Naive B cell (primary cell): ENCODE measurements at regions not wholly inside any gene's neighbourhood (a gene's known extent, or its start where the extent isn't known, plus 50 kb on each side); places are given as distances from the start of the nearest gene placed in this dataset.

ENCODE experiments used
- ATAC-seq, 2 donors: fragments of 150-1000 bp; cut with Tn5 transposase; 2 replicates each; pipeline ENCODE4 v1.10.0; 2021; ENCODE audit warnings: low read depth in 2 of 2, mild to moderate bottlenecking in 2 of 2, moderate library complexity in 2 of 2
- DNase-seq: peaks from one replicate; pipeline ENCODE4 v3.0.0; 2022
- H3K27ac Mint-ChIP-seq, 6 donors: one replicate each; pipeline ENCODE4 v1.8.0; 2020 to 2022; ENCODE audit warnings: mild to moderate bottlenecking in 6 of 6, mixed read lengths in 6 of 6, moderate library complexity in 5 of 6, inconsistent platforms in 2 of 6
- H3K27me3 Mint-ChIP-seq, 3 donors: one replicate each; pipeline ENCODE4 v1.8.0; 2021 to 2022; ENCODE audit warnings: mixed read lengths in 3 of 3, mild to moderate bottlenecking in 1 of 3
- H3K36me3 Mint-ChIP-seq, 2 donors: one replicate each; pipeline ENCODE4 v1.8.0; 2020 to 2022; ENCODE audit warnings: mixed read lengths in 2 of 2, inconsistent platforms in 1 of 2, mild to moderate bottlenecking in 1 of 2
- H3K4me1 Mint-ChIP-seq, 3 donors: one replicate each; pipeline ENCODE4 v1.8.0; 2020 to 2022; ENCODE audit warnings: mixed read lengths in 3 of 3, inconsistent platforms in 1 of 3, mild to moderate bottlenecking in 1 of 3, moderate library complexity in 1 of 3
- H3K4me3 Mint-ChIP-seq, 8 donors: one replicate each; pipeline ENCODE4 v1.8.0; 2020 to 2022; ENCODE audit warnings: mild to moderate bottlenecking in 8 of 8, mixed read lengths in 8 of 8, moderate library complexity in 8 of 8, inconsistent platforms in 2 of 8
- H3K9me3 Mint-ChIP-seq, 7 donors: one replicate each; pipeline ENCODE4 v1.8.0; 2020 to 2022; ENCODE audit warnings: mixed read lengths in 7 of 7, mild to moderate bottlenecking in 5 of 7, inconsistent platforms in 2 of 7, moderate library complexity in 1 of 7

- ATAC-seq (no peak), DNase-seq (no peak)
- H3K27ac Mint-ChIP-seq, result peak overlapping the region in 3 of 6 donors; percentile 2 to 68 (median 19)
- no peaks in the 10 kb centered on the region for H3K36me3 Mint-ChIP-seq
- H3K9me3 Mint-ChIP-seq, result no peaks in the 10 kb centered on the region
- peaks cover 0 to 15% (median 5%) of the 10 kb centered on the region in 3 donors for H3K27me3 Mint-ChIP-seq
- H3K4me3 Mint-ChIP-seq, result no peak overlapping the region
- peaks cover 0 to 4% (median 0%) of the 10 kb centered on the region in 3 donors for H3K4me1 Mint-ChIP-seq
Measured at GRCh38 chr15:70212286-70212962, 114.7 kb upstream of the TLE3 start.

- H3K36me3 Mint-ChIP-seq, result no peaks in the 10 kb centered on the region
- DNase-seq (no peak), ATAC-seq (no peak)
- H3K9me3 Mint-ChIP-seq, result no peaks in the 10 kb centered on the region
- no peak overlapping the region for H3K27ac Mint-ChIP-seq
- H3K27me3 Mint-ChIP-seq, result peaks cover 5 to 15% (median 7%) of the 10 kb centered on the region in 3 donors
- H3K4me1 Mint-ChIP-seq, result peaks cover 0 to 4% (median 0%) of the 10 kb centered on the region in 3 donors
- H3K4me3 Mint-ChIP-seq, result no peak overlapping the region
Measured at GRCh38 chr15:70210528-70210927, 112.8 kb upstream of the TLE3 start.

GRCh38 chr15:70210076-70210475 lies 112.4 kb upstream of the TLE3 start:
- DNase-seq (no peak), ATAC-seq (no peak)
- H3K36me3 Mint-ChIP-seq, result no peaks in the 10 kb centered on the region
- no peaks in the 10 kb centered on the region for H3K9me3 Mint-ChIP-seq
- peaks cover 5 to 15% (median 7%) of the 10 kb centered on the region in 3 donors for H3K27me3 Mint-ChIP-seq
- H3K4me3 Mint-ChIP-seq, result no peak overlapping the region
- peaks cover 0 to 4% (median under 1%) of the 10 kb centered on the region in 3 donors for H3K4me1 Mint-ChIP-seq
- H3K27ac Mint-ChIP-seq, result no peak overlapping the region

- Mint-ChIP-seq H3K27ac (peak overlapping the region in 1 of 6 donors; percentile 4), H3K4me3 (peak overlapping the region in 1 of 8 donors; percentile 41), H3K36me3 (no peaks in the 10 kb centered on the region), H3K4me1 (peaks cover 0 to 6% (median 4%) of the 10 kb centered on the region in 3 donors), H3K9me3 (no peaks in the 10 kb centered on the region), H3K27me3 (peaks cover 5 to 15% (median 7%) of the 10 kb centered on the region in 3 donors)
- DNase-seq, result no peak
- no peak for ATAC-seq
Measured at GRCh38 chr15:70209499-70209898, 111.8 kb upstream of the TLE3 start.

- no peak for DNase-seq
- no peak for ATAC-seq
- peak overlapping the region in 1 of 6 donors; percentile 24 for H3K27ac Mint-ChIP-seq
- peaks cover 0 to 9% (median 4%) of the 10 kb centered on the region in 3 donors for H3K4me1 Mint-ChIP-seq
- no peaks in the 10 kb centered on the region for H3K9me3 Mint-ChIP-seq
- H3K27me3 Mint-ChIP-seq, result peaks cover 5 to 15% (median 7%) of the 10 kb centered on the region in 3 donors
- H3K4me3 Mint-ChIP-seq, result no peak overlapping the region
- H3K36me3 Mint-ChIP-seq, result no peaks in the 10 kb centered on the region
Measured at GRCh38 chr15:70208332-70208731, 110.6 kb upstream of the TLE3 start.

GRCh38 chr15:70206668-70207067 lies 109.0 kb upstream of the TLE3 start:
- ATAC-seq, result no peak
- H3K27me3 Mint-ChIP-seq, result peaks cover 5 to 14% (median 7%) of the 10 kb centered on the region in 3 donors
- H3K36me3 Mint-ChIP-seq, result no peaks in the 10 kb centered on the region
- H3K27ac Mint-ChIP-seq, result peak overlapping the region in 1 of 6 donors; percentile 28
- H3K4me3 Mint-ChIP-seq, result no peak overlapping the region
- DNase-seq, result no peak
- no peaks in the 10 kb centered on the region for H3K9me3 Mint-ChIP-seq
- peaks cover 0 to 9% (median 0%) of the 10 kb centered on the region in 3 donors for H3K4me1 Mint-ChIP-seq

- no peak for DNase-seq
- Mint-ChIP-seq H3K4me3 (no peak overlapping the region), H3K9me3 (no peaks in the 10 kb centered on the region), H3K4me1 (peaks cover 0 to 9% (median 0%) of the 10 kb centered on the region in 3 donors), H3K27ac (no peak overlapping the region), H3K27me3 (peaks cover 5 to 7% (median 7%) of the 10 kb centered on the region in 3 donors), H3K36me3 (no peaks in the 10 kb centered on the region)
- ATAC-seq, result no peak
Measured at GRCh38 chr15:70204652-70205051, 106.9 kb upstream of the TLE3 start.

- H3K36me3 Mint-ChIP-seq, result no peaks in the 10 kb centered on the region
- H3K27me3 Mint-ChIP-seq, result peaks cover 5 to 7% (median 6%) of the 10 kb centered on the region in 3 donors
- no peak for ATAC-seq
- H3K4me1 Mint-ChIP-seq, result peaks cover 0 to 10% (median 0%) of the 10 kb centered on the region in 3 donors
- no peak for DNase-seq
- no peak overlapping the region for H3K4me3 Mint-ChIP-seq
- no peaks in the 10 kb centered on the region for H3K9me3 Mint-ChIP-seq
- H3K27ac Mint-ChIP-seq, result peak overlapping the region in 1 of 6 donors; percentile 56
Measured at GRCh38 chr15:70203981-70204560, 106.4 kb upstream of the TLE3 start.

GRCh38 chr15:70202756-70203155 lies 105.0 kb upstream of the TLE3 start:
- H3K36me3 Mint-ChIP-seq, result no peaks in the 10 kb centered on the region
- H3K4me3 Mint-ChIP-seq, result no peak overlapping the region
- H3K27me3 Mint-ChIP-seq, result peaks cover 4 to 7% (median 6%) of the 10 kb centered on the region in 3 donors
- DNase-seq, result no peak
- H3K4me1 Mint-ChIP-seq, result peaks cover 4 to 22% (median 6%) of the 10 kb centered on the region in 3 donors
- H3K9me3 Mint-ChIP-seq, result no peaks in the 10 kb centered on the region
- H3K27ac Mint-ChIP-seq, result peak overlapping the region in 1 of 6 donors; percentile 56
- no peak for ATAC-seq

GRCh38 chr15:70201425-70201775 lies 103.7 kb upstream of the TLE3 start:
- H3K27ac Mint-ChIP-seq, result peak overlapping the region in 1 of 6 donors; percentile 18
- H3K36me3 Mint-ChIP-seq, result no peaks in the 10 kb centered on the region
- DNase-seq, result no peak
- H3K27me3 Mint-ChIP-seq, result peaks cover 6 to 15% (median 7%) of the 10 kb centered on the region in 3 donors
- H3K4me1 Mint-ChIP-seq, result peaks cover 13 to 33% (median 15%) of the 10 kb centered on the region in 3 donors
- H3K4me3 Mint-ChIP-seq, result no peak overlapping the region
- H3K9me3 Mint-ChIP-seq, result no peaks in the 10 kb centered on the region
- no peak for ATAC-seq

- Mint-ChIP-seq H3K27ac (peak overlapping the region in 1 of 6 donors; percentile 14), H3K4me1 (peaks cover 13 to 33% (median 16%) of the 10 kb centered on the region in 3 donors), H3K9me3 (no peaks in the 10 kb centered on the region), H3K4me3 (peak overlapping the region in 1 of 8 donors; percentile 22), H3K27me3 (peaks cover under 1 to 16% (median 6%) of the 10 kb centered on the region in 3 donors), H3K36me3 (no peaks in the 10 kb centered on the region)
- ATAC-seq (no peak), DNase-seq (no peak)
Measured at GRCh38 chr15:70200511-70201424, 103.1 kb upstream of the TLE3 start.

- no peaks in the 10 kb centered on the region for H3K36me3 Mint-ChIP-seq
- ATAC-seq, result peak; percentile 27 to 54
- DNase-seq, result no peak
- H3K9me3 Mint-ChIP-seq, result no peaks in the 10 kb centered on the region
- peak overlapping the region in 1 of 8 donors; percentile 1 for H3K4me3 Mint-ChIP-seq
- peaks cover 0 to 18% (median 9%) of the 10 kb centered on the region in 3 donors for H3K27me3 Mint-ChIP-seq
- H3K27ac Mint-ChIP-seq, result peak overlapping the region in 1 of 6 donors; percentile 31
- H3K4me1 Mint-ChIP-seq, result peaks cover 13 to 30% (median 16%) of the 10 kb centered on the region in 3 donors
Measured at GRCh38 chr15:70199540-70200410, 102.1 kb upstream of the TLE3 start.
